HepG2 (cell line): ENCODE measurements at regions not wholly inside any gene's neighbourhood (a gene's known extent, or its start where the extent isn't known, plus 50 kb on each side); places are given as distances from the start of the nearest gene placed in this dataset.

Experiments
- ATAC-seq: fragments of 200-7000 bp; cut with Tn5 transposase; 3 replicates; pipeline ENCODE4 v1.9.1; 2020; ENCODE audit warnings: mild to moderate bottlenecking, moderate library complexity
- BruUV-seq: library from RNA; stranded (reverse); fragments of 400-500 nt; replicated peaks from 2 replicates; lab custom pipeline; 2021; lab: Mats Ljungman, UMichigan
- CTCF ChIA-PET: fragments of 300-600 bp; formaldehyde crosslinking; extraction: SDS; loops from one replicate; lab custom pipeline; 2021; ENCODE audit warnings: low total read pairs, inconsistent platforms, low intra/inter-chr PET ratio; lab: Yijun Ruan, JAX
- POLR2A ChIA-PET: fragments of 350-600 bp; sonication (Branson Sonifier 250); formaldehyde crosslinking; loops from one replicate; lab custom pipeline; 2020; ENCODE audit warnings: antibody characterized with exemption, inconsistent platforms; lab: Yijun Ruan, JAX
- DNase-seq: peaks from one replicate; pipeline ENCODE4 v3.0.0-alpha.2; 2015; ENCODE audit warnings: low spot score
- FAIRE-seq: peaks from 3 replicates; lab custom pipeline; 2011; peaks lifted over from hg19 to GRCh38; lab: Jason Lieb, UNC
- H2AFZ ChIP-seq: one replicate; pipeline ENCODE4 v1.6.1; 2011; ENCODE audit warnings: low read length, inconsistent platforms
- H3K27ac ChIP-seq: fragments of 300-600 bp; 3 replicates; pipeline ENCODE4 v1.8.0; 2011; ENCODE audit warnings: mixed run types, mild to moderate bottlenecking, mixed read lengths, low read length, inconsistent platforms; ENCODE audit not compliant: insufficient read depth; ENCODE audit errors: extremely low read length
- H3K27me3 ChIP-seq, 2 experiments: fragments of 200-600 bp in 1 of 2; 2 replicates in 1 of 2; 3 replicates in 1 of 2; pipeline versions ENCODE4 v1.6.0 to v1.8.0; 2011; ENCODE audit warnings: low read length in 2 of 2, mild to moderate bottlenecking in 2 of 2, moderate library complexity in 2 of 2, inconsistent platforms in 1 of 2; ENCODE audit not compliant: insufficient read depth in 2 of 2, control insufficient read depth in 1 of 2
- H3K36me3 ChIP-seq, 2 experiments: fragments of 200-600 bp in 1 of 2; replicated peaks in 1 of 2; 2 replicates in 1 of 2; 3 replicates in 1 of 2; pipeline versions ENCODE4 v1.5.1 to v1.8.0; 2011; ENCODE audit warnings: low read length in 2 of 2, inconsistent platforms in 1 of 2; ENCODE audit not compliant: insufficient read depth in 2 of 2, control insufficient read depth in 1 of 2
- H3K4me1 ChIP-seq: 2 replicates; pipeline ENCODE4 v1.5.1; 2012; ENCODE audit warnings: low read length, inconsistent platforms; ENCODE audit not compliant: insufficient read depth
- H3K4me2 ChIP-seq: 2 replicates; pipeline ENCODE4 v1.6.0; 2011; ENCODE audit warnings: low read depth, low read length, inconsistent platforms
- H3K4me3 ChIP-seq, 3 experiments: fragments of 200-600 bp in 1 of 3; sonication (generic), shearing (Covaris generic) in 1 of 3; replicated peaks in 1 of 3; 2 replicates each; pipeline ENCODE4 v1.5.1; 2011 to 2016; ENCODE audit warnings: low read length in 3 of 3, inconsistent platforms in 2 of 3, low read depth in 2 of 3, mild to moderate bottlenecking in 2 of 3, control low read depth in 1 of 3, mixed read lengths in 1 of 3; ENCODE audit not compliant: insufficient read depth in 1 of 3
- H3K79me2 ChIP-seq: one replicate; pipeline ENCODE4 v1.6.1; 2011; ENCODE audit warnings: low read length, inconsistent platforms; ENCODE audit not compliant: insufficient read depth
- H3K9ac ChIP-seq: 2 replicates; pipeline ENCODE4 v1.6.0; 2011; ENCODE audit warnings: mild to moderate bottlenecking, low read depth, low read length, inconsistent platforms; ENCODE audit not compliant: insufficient read depth
- H3K9me3 ChIP-seq: 2 replicates; pipeline ENCODE4 v1.5.1; 2012; ENCODE audit warnings: mild to moderate bottlenecking, low read length
- H4K20me1 ChIP-seq: 2 replicates; pipeline ENCODE4 v1.6.0; 2011; ENCODE audit warnings: inconsistent platforms, mild to moderate bottlenecking, low read length, moderate library complexity; ENCODE audit not compliant: insufficient read depth
- AKAP8 ChIP-seq: sonication (generic); formaldehyde crosslinking; IDR thresholded peaks from 2 replicates; pipeline ENCODE4 v1.5.1; 2020; ENCODE audit warnings: mild to moderate bottlenecking, missing genetic modification reagents
- ATAD3A ChIP-seq: sonication (generic); formaldehyde crosslinking; IDR thresholded peaks from 2 replicates; pipeline ENCODE4 v1.4.0; 2020; ENCODE audit warnings: missing genetic modification reagents
- ELF1 ChIP-seq: sonication (generic); formaldehyde crosslinking; IDR thresholded peaks from 2 replicates; pipeline ENCODE4 v1.4.0; 2020; ENCODE audit warnings: missing genetic modification reagents
- SNAPC2 ChIP-seq: sonication (generic); formaldehyde crosslinking; IDR thresholded peaks from 2 replicates; pipeline ENCODE4 v1.8.1; 2022; ENCODE audit warnings: mild to moderate bottlenecking, missing genetic modification reagents
- SRSF9 ChIP-seq: fragments of 200-400 bp; formaldehyde crosslinking; IDR thresholded peaks from 2 replicates; pipeline ENCODE4 v1.6.1; 2018; ENCODE audit warnings: borderline replicate concordance, mild to moderate bottlenecking, low read depth, low read length; ENCODE audit not compliant: insufficient read depth, poor library complexity, severe bottlenecking
- TBX3 ChIP-seq: fragments of 450-650 bp; IDR thresholded peaks from 2 replicates; pipeline ENCODE4 v1.6.1; 2017; ENCODE audit warnings: antibody characterized with exemption, mild to moderate bottlenecking, inconsistent platforms, borderline replicate concordance
- TCF7 ChIP-seq: sonication (generic); IDR thresholded peaks from 2 replicates; pipeline ENCODE4 v1.6.1; 2016; ENCODE audit warnings: antibody characterized with exemption, low read depth
- TGIF2 ChIP-seq: IDR thresholded peaks from 2 replicates; pipeline ENCODE4 v1.6.1; 2016; ENCODE audit warnings: control low read depth, missing compliant biosample characterization
- XRCC5 ChIP-seq: fragments of 200-400 bp; formaldehyde crosslinking; optimal IDR thresholded peaks from 2 replicates; pipeline ENCODE3; 2017; ENCODE audit warnings: mild to moderate bottlenecking, low read length
- ZNF232 ChIP-seq: sonication (generic); formaldehyde crosslinking; IDR thresholded peaks from 2 replicates; pipeline ENCODE4 v1.4.0; 2020; ENCODE audit warnings: missing genetic modification reagents, borderline replicate concordance
- ZNF264 ChIP-seq: sonication (generic); formaldehyde crosslinking; IDR thresholded peaks from 2 replicates; pipeline ENCODE4 v1.4.0; 2020; ENCODE audit warnings: missing genetic modification reagents
- ZNF616 ChIP-seq: sonication (generic); formaldehyde crosslinking; IDR thresholded peaks from 2 replicates; pipeline ENCODE4 v1.5.0; 2020; ENCODE audit warnings: low read depth, mild to moderate bottlenecking, missing genetic modification reagents
- ZNF629 ChIP-seq: sonication (generic); formaldehyde crosslinking; conservative IDR thresholded peaks from 2 replicates; pipeline ENCODE4 v1.5.0; 2020; ENCODE audit warnings: missing genetic modification reagents
- WGBS: methylation state at CpG from one replicate; pipeline ENCODE4 v1.1.6; 2017; ENCODE audit warnings: low lambda C conversion rate; 5-methylcytosine and 5-hydroxymethylcytosine counted together
- in situ Hi-C: cut with HindIII; loops from 2 replicates; pipeline ENCODE4 v1.10.0; 2017; ENCODE audit warnings: low pct_unique_long_range_greater_than_20kb; ENCODE audit not compliant: extremely low pct_ligation_motif_present
- intact Hi-C: fragments of 100-400 bp; cut with micrococcal nuclease; formaldehyde crosslinking; loops from one replicate; pipeline ENCODE4 v1.10.0; 2022; ENCODE audit not compliant: unreplicated experiment
- TF ChIP-seq, protein P1 (sequence below): IDR thresholded peaks from 2 replicates; pipeline ENCODE4 v1.6.1; 2016; ENCODE audit warnings: low read depth, missing genetic modification reagents, missing compliant biosample characterization
- TF ChIP-seq, protein P2 (sequence below): sonication (generic); formaldehyde crosslinking; IDR thresholded peaks from 2 replicates; pipeline ENCODE4 v1.9.0; 2021; ENCODE audit warnings: mild to moderate bottlenecking, missing genetic modification reagents

GRCh38 chrX:39627257-39627656 lies 470.5 kb downstream of the BCOR start:
- H3K27me3 ChIP-seq = no peaks in the 10 kb centered on the region
- no peaks in the 10 kb centered on the region for H3K36me3 ChIP-seq
- H4K20me1 ChIP-seq = no peaks in the 10 kb centered on the region
- FAIRE-seq (no peak), ATAC-seq (no peak), DNase-seq (no peak)
- BruUV-seq = no TSS peak
- 0% methylated on average over 1 of the region's 5 CpGs for WGBS
- H3K27ac ChIP-seq = no peak overlapping the region
- ChIA-PET POLR2A (no interaction called here), CTCF (no interaction called here)
- H3K9ac ChIP-seq = no peak overlapping the region
- no peaks in the 10 kb centered on the region for H3K4me1 ChIP-seq
- H3K79me2 ChIP-seq = no peaks in the 10 kb centered on the region
- intact Hi-C loops = no loop called here
- no peak overlapping the region for H2AFZ ChIP-seq
- in situ Hi-C loops = no loop called here
- no peak overlapping the region for H3K4me3 ChIP-seq
- H3K9me3 ChIP-seq = no peaks in the 10 kb centered on the region
- H3K4me2 ChIP-seq = no peak overlapping the region
- TF ChIP-seq AKAP8 (CRISPR knock-in tag) = no peak
- no peak for TF ChIP-seq XRCC5
- no peak for TF ChIP-seq ZNF616 (CRISPR knock-in tag)
- TF ChIP-seq ZNF232 (CRISPR knock-in tag) = no peak
- no peak for TF ChIP-seq ATAD3A (CRISPR knock-in tag)
- TF ChIP-seq SNAPC2 = no peak
- no peak for TF ChIP-seq TCF7
- no peak for TF ChIP-seq ZNF264
- TF ChIP-seq TGIF2 (CRISPR knock-in tag) = no peak
- no peak for TF ChIP-seq TBX3
- TF ChIP-seq, protein P1, sequence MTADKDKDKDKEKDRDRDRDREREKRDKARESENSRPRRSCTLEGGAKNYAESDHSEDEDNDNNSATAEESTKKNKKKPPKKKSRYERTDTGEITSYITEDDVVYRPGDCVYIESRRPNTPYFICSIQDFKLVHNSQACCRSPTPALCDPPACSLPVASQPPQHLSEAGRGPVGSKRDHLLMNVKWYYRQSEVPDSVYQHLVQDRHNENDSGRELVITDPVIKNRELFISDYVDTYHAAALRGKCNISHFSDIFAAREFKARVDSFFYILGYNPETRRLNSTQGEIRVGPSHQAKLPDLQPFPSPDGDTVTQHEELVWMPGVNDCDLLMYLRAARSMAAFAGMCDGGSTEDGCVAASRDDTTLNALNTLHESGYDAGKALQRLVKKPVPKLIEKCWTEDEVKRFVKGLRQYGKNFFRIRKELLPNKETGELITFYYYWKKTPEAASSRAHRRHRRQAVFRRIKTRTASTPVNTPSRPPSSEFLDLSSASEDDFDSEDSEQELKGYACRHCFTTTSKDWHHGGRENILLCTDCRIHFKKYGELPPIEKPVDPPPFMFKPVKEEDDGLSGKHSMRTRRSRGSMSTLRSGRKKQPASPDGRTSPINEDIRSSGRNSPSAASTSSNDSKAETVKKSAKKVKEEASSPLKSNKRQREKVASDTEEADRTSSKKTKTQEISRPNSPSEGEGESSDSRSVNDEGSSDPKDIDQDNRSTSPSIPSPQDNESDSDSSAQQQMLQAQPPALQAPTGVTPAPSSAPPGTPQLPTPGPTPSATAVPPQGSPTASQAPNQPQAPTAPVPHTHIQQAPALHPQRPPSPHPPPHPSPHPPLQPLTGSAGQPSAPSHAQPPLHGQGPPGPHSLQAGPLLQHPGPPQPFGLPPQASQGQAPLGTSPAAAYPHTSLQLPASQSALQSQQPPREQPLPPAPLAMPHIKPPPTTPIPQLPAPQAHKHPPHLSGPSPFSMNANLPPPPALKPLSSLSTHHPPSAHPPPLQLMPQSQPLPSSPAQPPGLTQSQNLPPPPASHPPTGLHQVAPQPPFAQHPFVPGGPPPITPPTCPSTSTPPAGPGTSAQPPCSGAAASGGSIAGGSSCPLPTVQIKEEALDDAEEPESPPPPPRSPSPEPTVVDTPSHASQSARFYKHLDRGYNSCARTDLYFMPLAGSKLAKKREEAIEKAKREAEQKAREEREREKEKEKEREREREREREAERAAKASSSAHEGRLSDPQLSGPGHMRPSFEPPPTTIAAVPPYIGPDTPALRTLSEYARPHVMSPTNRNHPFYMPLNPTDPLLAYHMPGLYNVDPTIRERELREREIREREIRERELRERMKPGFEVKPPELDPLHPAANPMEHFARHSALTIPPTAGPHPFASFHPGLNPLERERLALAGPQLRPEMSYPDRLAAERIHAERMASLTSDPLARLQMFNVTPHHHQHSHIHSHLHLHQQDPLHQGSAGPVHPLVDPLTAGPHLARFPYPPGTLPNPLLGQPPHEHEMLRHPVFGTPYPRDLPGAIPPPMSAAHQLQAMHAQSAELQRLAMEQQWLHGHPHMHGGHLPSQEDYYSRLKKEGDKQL (CRISPR knock-in tag) = no peak
- TF ChIP-seq ZNF629 = no peak
- no peak for TF ChIP-seq SRSF9
- TF ChIP-seq, protein P2, sequence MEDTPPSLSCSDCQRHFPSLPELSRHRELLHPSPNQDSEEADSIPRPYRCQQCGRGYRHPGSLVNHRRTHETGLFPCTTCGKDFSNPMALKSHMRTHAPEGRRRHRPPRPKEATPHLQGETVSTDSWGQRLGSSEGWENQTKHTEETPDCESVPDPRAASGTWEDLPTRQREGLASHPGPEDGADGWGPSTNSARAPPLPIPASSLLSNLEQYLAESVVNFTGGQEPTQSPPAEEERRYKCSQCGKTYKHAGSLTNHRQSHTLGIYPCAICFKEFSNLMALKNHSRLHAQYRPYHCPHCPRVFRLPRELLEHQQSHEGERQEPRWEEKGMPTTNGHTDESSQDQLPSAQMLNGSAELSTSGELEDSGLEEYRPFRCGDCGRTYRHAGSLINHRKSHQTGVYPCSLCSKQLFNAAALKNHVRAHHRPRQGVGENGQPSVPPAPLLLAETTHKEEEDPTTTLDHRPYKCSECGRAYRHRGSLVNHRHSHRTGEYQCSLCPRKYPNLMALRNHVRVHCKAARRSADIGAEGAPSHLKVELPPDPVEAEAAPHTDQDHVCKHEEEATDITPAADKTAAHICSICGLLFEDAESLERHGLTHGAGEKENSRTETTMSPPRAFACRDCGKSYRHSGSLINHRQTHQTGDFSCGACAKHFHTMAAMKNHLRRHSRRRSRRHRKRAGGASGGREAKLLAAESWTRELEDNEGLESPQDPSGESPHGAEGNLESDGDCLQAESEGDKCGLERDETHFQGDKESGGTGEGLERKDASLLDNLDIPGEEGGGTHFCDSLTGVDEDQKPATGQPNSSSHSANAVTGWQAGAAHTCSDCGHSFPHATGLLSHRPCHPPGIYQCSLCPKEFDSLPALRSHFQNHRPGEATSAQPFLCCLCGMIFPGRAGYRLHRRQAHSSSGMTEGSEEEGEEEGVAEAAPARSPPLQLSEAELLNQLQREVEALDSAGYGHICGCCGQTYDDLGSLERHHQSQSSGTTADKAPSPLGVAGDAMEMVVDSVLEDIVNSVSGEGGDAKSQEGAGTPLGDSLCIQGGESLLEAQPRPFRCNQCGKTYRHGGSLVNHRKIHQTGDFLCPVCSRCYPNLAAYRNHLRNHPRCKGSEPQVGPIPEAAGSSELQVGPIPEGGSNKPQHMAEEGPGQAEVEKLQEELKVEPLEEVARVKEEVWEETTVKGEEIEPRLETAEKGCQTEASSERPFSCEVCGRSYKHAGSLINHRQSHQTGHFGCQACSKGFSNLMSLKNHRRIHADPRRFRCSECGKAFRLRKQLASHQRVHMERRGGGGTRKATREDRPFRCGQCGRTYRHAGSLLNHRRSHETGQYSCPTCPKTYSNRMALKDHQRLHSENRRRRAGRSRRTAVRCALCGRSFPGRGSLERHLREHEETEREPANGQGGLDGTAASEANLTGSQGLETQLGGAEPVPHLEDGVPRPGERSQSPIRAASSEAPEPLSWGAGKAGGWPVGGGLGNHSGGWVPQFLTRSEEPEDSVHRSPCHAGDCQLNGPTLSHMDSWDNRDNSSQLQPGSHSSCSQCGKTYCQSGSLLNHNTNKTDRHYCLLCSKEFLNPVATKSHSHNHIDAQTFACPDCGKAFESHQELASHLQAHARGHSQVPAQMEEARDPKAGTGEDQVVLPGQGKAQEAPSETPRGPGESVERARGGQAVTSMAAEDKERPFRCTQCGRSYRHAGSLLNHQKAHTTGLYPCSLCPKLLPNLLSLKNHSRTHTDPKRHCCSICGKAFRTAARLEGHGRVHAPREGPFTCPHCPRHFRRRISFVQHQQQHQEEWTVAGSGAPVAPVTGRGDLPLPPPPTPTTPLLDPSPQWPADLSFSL = no peak
- TF ChIP-seq ELF1 (CRISPR knock-in tag) = no peak
